Lower lobe of right lung (tissue), 2 donors: ENCODE measurements at regions not wholly inside any gene's neighbourhood (a gene's known extent, or its start where the extent isn't known, plus 50 kb on each side); places are given as distances from the start of the nearest gene placed in this dataset.

ENCODE experiments used
- ATAC-seq, 2 donors: fragments of 200-7000 bp; cut with Tn5 transposase; one replicate each; pipeline ENCODE4 v1.9.1; 2020 to 2022; ENCODE audit warnings: mild to moderate bottlenecking in 2 of 2, moderate library complexity in 2 of 2
- DNase-seq: peaks from one replicate; pipeline ENCODE4 v3.0.0-alpha.2; 2020
- H3K27ac ChIP-seq: fragments of 200-600 bp; one replicate; pipeline ENCODE4 v1.8.0; 2022
- H3K27me3 ChIP-seq: fragments of 200-600 bp; one replicate; pipeline ENCODE4 v1.8.0; 2022; ENCODE audit warnings: low read depth
- H3K36me3 ChIP-seq: fragments of 200-600 bp; one replicate; pipeline ENCODE4 v1.8.0; 2022; ENCODE audit warnings: mild to moderate bottlenecking
- H3K4me1 ChIP-seq: fragments of 200-600 bp; one replicate; pipeline ENCODE4 v1.8.0; 2022
- H3K4me3 ChIP-seq: fragments of 200-600 bp; one replicate; pipeline ENCODE4 v1.8.0; 2022; ENCODE audit warnings: mild to moderate bottlenecking
- H3K9me3 ChIP-seq: fragments of 200-600 bp; one replicate; pipeline ENCODE4 v1.8.0; 2022
- CTCF ChIP-seq: fragments of 200-600 bp; IDR thresholded peaks from one replicate; pipeline ENCODE4 v1.8.0; 2022; ENCODE audit warnings: antibody characterized with exemption, mild to moderate bottlenecking
- intact Hi-C: fragments of 100-400 bp; cut with DNase I; formaldehyde crosslinking; loops from one replicate; pipeline ENCODE4 v1.11.0; 2022
- donor health status: DM: no; HTN: yes; CAD: no; lungs with severe emphysema.

DNA sequence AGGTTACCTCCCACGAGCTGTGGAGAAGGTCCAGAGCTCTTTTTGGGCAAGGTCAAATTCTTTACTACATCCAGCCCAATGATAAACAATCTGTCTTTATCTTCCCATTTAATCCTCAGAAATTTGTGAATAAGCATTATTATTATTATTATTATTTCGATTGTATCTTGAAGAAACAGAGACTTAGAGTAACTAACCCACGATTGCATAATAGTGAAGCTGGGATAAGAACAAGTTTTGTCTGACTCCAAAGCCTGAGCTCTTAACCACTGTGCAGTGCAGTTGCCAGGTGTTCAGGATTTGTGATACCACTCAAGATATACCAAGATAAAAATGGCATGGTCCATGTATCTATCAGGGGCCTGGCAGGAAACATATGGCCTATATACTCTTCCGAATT is 166.5 kb upstream of the LDB2 start:
- Histone ChIP-seq H3K36me3 (no peaks in the 10 kb centered on the region), H3K4me1 (no peaks in the 10 kb centered on the region), H3K9me3 (no peaks in the 10 kb centered on the region), H3K27ac (no peak overlapping the region), H3K27me3 (no peaks in the 10 kb centered on the region), H3K4me3 (no peak overlapping the region)
- intact Hi-C loops: no loop called here
- no peak for TF ChIP-seq CTCF
- ATAC-seq (no peak), DNase-seq (no peak)

GRCh38 chr4:17063888-17064287 is 165.4 kb upstream of the LDB2 start:
- H3K27ac ChIP-seq: no peak overlapping the region
- H3K36me3 ChIP-seq: no peaks in the 10 kb centered on the region
- TF ChIP-seq CTCF: no peak
- intact Hi-C loops: no loop called here
- no peak overlapping the region for H3K4me3 ChIP-seq
- H3K27me3 ChIP-seq: no peaks in the 10 kb centered on the region
- no peaks in the 10 kb centered on the region for H3K4me1 ChIP-seq
- no peak for ATAC-seq
- no peaks in the 10 kb centered on the region for H3K9me3 ChIP-seq
- DNase-seq: no peak

GRCh38 chr4:17060230-17060629 is 161.8 kb upstream of the LDB2 start:
- Histone ChIP-seq H3K4me1 (no peaks in the 10 kb centered on the region), H3K9me3 (no peaks in the 10 kb centered on the region), H3K4me3 (no peak overlapping the region), H3K27me3 (no peaks in the 10 kb centered on the region), H3K27ac (no peak overlapping the region), H3K36me3 (no peaks in the 10 kb centered on the region)
- intact Hi-C loops: no loop called here
- no peak for TF ChIP-seq CTCF
- DNase-seq: no peak
- no peak for ATAC-seq

DNA sequence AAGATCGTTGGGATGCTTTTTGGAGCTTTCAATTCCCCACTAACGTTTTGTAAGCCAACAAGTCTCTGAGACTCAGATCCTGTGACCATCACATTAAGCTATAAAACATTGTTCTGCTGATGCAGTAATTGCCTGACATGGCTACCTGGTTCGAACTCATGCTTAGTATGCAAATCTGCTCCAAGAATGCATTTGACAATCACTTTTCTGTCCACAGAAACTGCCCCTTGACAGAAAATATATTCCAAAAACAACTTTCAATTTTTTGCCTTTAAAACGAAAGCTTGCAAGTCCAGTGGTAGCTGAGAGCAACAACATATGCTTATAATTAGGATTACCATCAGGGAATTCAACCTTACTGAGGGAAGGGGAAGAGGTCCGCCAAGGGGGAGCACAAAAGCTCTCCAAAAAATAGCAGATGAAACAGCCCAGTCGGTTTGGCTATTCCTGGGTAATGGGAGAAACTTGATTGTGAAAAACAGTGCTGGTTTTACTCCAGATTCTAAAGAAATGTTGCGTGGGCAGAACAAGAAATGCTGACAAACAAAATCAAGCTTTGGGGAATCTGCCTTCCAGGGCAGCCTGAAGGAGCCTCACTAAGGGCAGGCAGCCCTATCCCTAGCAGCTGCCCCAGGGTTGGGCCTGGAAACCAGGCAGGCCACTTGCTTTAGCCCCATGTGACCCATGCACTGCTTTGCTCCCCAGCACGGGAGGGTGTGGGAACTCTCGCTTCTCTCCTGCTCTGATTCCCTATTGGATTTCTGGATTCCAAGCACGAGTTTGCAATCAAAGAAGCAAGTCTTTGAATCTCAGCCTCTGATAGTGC is 160.7 kb upstream of the LDB2 start:
- no peaks in the 10 kb centered on the region for H3K36me3 ChIP-seq
- TF ChIP-seq CTCF: no peak
- intact Hi-C loops: no loop called here
- ATAC-seq (peak in 1 of 2 donors; percentile 40), DNase-seq (no peak)
- H3K27me3 ChIP-seq: no peaks in the 10 kb centered on the region
- H3K4me3 ChIP-seq: no peak overlapping the region
- no peak overlapping the region for H3K27ac ChIP-seq
- H3K4me1 ChIP-seq: no peaks in the 10 kb centered on the region
- H3K9me3 ChIP-seq: no peaks in the 10 kb centered on the region

DNA sequence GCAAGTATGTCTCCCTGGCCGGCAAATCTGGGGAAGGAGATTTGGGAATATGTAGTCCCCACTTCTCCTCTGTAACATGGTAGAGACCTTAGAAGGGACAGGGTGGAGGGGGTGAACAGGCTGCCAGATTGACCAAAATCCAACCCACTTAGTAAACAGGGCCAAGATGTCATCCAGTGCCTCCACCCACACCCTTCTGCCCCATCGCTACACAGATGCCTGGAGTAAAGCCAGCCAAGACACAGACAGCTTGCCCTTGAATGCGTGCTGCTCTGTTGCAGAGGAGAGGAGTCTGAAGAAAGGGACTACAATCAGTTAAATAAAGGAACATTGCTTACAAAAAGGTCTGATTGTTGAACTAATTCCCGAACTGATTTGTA is 160.1 kb upstream of the LDB2 start:
- Histone ChIP-seq H3K4me1 (no peaks in the 10 kb centered on the region), H3K4me3 (no peak overlapping the region), H3K27ac (no peak overlapping the region), H3K27me3 (no peaks in the 10 kb centered on the region), H3K36me3 (no peaks in the 10 kb centered on the region), H3K9me3 (no peaks in the 10 kb centered on the region)
- DNase-seq (no peak), ATAC-seq (no peak)
- intact Hi-C loops: no loop called here
- TF ChIP-seq CTCF: no peak
